Thymus (tissue), 11 donors: ENCODE measurements at regions not wholly inside any gene's neighbourhood (a gene's known extent, or its start where the extent isn't known, plus 50 kb on each side); places are given as distances from the start of the nearest gene placed in this dataset.
"Not testable (repeated sequence)": the region's sequence is repeated elsewhere in the genome, so short reads cannot be mapped to it uniquely, and the experiment has no call there.

Source experiments
- DNase-seq, 9 donors: peaks; one replicate each; pipeline ENCODE4 v3.0.0-alpha.2; 2013; ENCODE audit warnings: low spot score in 9 of 9, low read depth in 6 of 9, missing footprints in 1 of 9
- H3K27ac ChIP-seq, 2 donors: one replicate each; pipeline ENCODE4 v1.5.1; 2013; ENCODE audit warnings: control low read depth in 1 of 2, low read depth in 1 of 2, low read length in 1 of 2, mild to moderate bottlenecking in 1 of 2, moderate library complexity in 1 of 2
- H3K27me3 ChIP-seq, 2 donors: one replicate each; pipeline ENCODE4 v1.5.1; 2013; ENCODE audit warnings: low read length in 1 of 2; ENCODE audit not compliant: control insufficient read depth in 2 of 2, insufficient read depth in 1 of 2
- H3K36me3 ChIP-seq, 2 donors: one replicate each; pipeline ENCODE4 v1.5.1; 2013; ENCODE audit warnings: low read length in 1 of 2, mild to moderate bottlenecking in 1 of 2, moderate library complexity in 1 of 2; ENCODE audit not compliant: control insufficient read depth in 2 of 2, insufficient read depth in 2 of 2
- H3K4me1 ChIP-seq, 2 donors: one replicate each; pipeline ENCODE4 v1.5.1; 2013; ENCODE audit warnings: low read length in 2 of 2; ENCODE audit not compliant: control insufficient read depth in 2 of 2, insufficient read depth in 2 of 2
- H3K4me3 ChIP-seq, 2 donors: one replicate each; pipeline ENCODE4 v1.5.1; 2013; ENCODE audit warnings: low read length in 2 of 2, control low read depth in 1 of 2, mild to moderate bottlenecking in 1 of 2
- H3K9me3 ChIP-seq, 2 donors: one replicate each; pipeline ENCODE4 v1.5.1; 2013; ENCODE audit warnings: low read length in 1 of 2, mild to moderate bottlenecking in 1 of 2; ENCODE audit not compliant: control insufficient read depth in 2 of 2, insufficient read depth in 1 of 2
- WGBS: extraction: QIAGEN DNeasy Blood & Tissue Kit; methylation state at CpG from one replicate; pipeline ENCODE4 v1.1.7; 2013; 5-methylcytosine and 5-hydroxymethylcytosine counted together
- donor health status: healthy.

GRCh38 chr5:120160124-120160895, 303.8 kb upstream of the PRR16 start:
- no peak overlapping the region for H3K27ac ChIP-seq
- H3K4me3 ChIP-seq = no peak overlapping the region
- H3K9me3 ChIP-seq = no peaks in the 10 kb centered on the region
- no peak for DNase-seq
- no peaks in the 10 kb centered on the region for H3K27me3 ChIP-seq
- no peaks in the 10 kb centered on the region for H3K4me1 ChIP-seq
- WGBS = 91% methylated on average over 4 of the region's 4 CpGs
- H3K36me3 ChIP-seq = no peaks in the 10 kb centered on the region

- no peaks in the 10 kb centered on the region for H3K4me1 ChIP-seq
- H3K36me3 ChIP-seq = no peaks in the 10 kb centered on the region
- H3K27me3 ChIP-seq = no peaks in the 10 kb centered on the region
- H3K27ac ChIP-seq = no peak overlapping the region
- no peaks in the 10 kb centered on the region for H3K9me3 ChIP-seq
- no peak for DNase-seq
- H3K4me3 ChIP-seq = no peak overlapping the region
Measured at GRCh38 chr5:120162321-120162720, 301.8 kb upstream of the PRR16 start.

- Histone ChIP-seq H3K9me3 (no peaks in the 10 kb centered on the region), H3K4me1 (no peaks in the 10 kb centered on the region), H3K4me3 (no peak overlapping the region), H3K27me3 (no peaks in the 10 kb centered on the region), H3K36me3 (no peaks in the 10 kb centered on the region), H3K27ac (no peak overlapping the region)
- WGBS = 92% methylated on average over 3 of the region's 3 CpGs
- DNase-seq = no peak
Measured at GRCh38 chr5:120164037-120164436, 300.1 kb upstream of the PRR16 start.

- Histone ChIP-seq H3K27me3 (no peaks in the 10 kb centered on the region), H3K27ac (no peak overlapping the region), H3K36me3 (no peaks in the 10 kb centered on the region), H3K4me3 (no peak overlapping the region), H3K4me1 (no peaks in the 10 kb centered on the region), H3K9me3 (no peaks in the 10 kb centered on the region)
- DNase-seq = no peak
- WGBS = 96% methylated on average over 1 of the region's 1 CpG
Measured at GRCh38 chr5:120164986-120165385, 299.1 kb upstream of the PRR16 start.

GRCh38 chr5:120173125-120173524, 291.0 kb upstream of the PRR16 start:
- H3K36me3 ChIP-seq = no peaks in the 10 kb centered on the region
- DNase-seq = no peak
- no peaks in the 10 kb centered on the region for H3K27me3 ChIP-seq
- H3K4me1 ChIP-seq = no peaks in the 10 kb centered on the region
- 99% methylated on average over 3 of the region's 3 CpGs for WGBS
- no peaks in the 10 kb centered on the region for H3K9me3 ChIP-seq
- H3K27ac ChIP-seq = no peak overlapping the region
- no peak overlapping the region for H3K4me3 ChIP-seq

- no peaks in the 10 kb centered on the region for H3K9me3 ChIP-seq
- no peaks in the 10 kb centered on the region for H3K27me3 ChIP-seq
- H3K4me3 ChIP-seq = no peak overlapping the region
- no peaks in the 10 kb centered on the region for H3K36me3 ChIP-seq
- DNase-seq = no peak
- WGBS = 89% methylated on average over 2 of the region's 2 CpGs
- no peaks in the 10 kb centered on the region for H3K4me1 ChIP-seq
- H3K27ac ChIP-seq = no peak overlapping the region
Measured at GRCh38 chr5:120174089-120174488, 290.0 kb upstream of the PRR16 start.

GRCh38 chr5:120181238-120181637, 282.9 kb upstream of the PRR16 start:
- H3K9me3 ChIP-seq, H3K27me3 ChIP-seq, H3K4me1 ChIP-seq, H3K4me3 ChIP-seq, H3K36me3 ChIP-seq, H3K27ac ChIP-seq, DNase-seq: not testable (repeated sequence)
- WGBS = 97% methylated on average over 10 of the region's 10 CpGs

GRCh38 chr5:120194650-120195049, 269.4 kb upstream of the PRR16 start:
- WGBS = 94% methylated on average over 2 of the region's 2 CpGs
- DNase-seq, H3K4me1 ChIP-seq, H3K36me3 ChIP-seq, H3K4me3 ChIP-seq, H3K27ac ChIP-seq, H3K27me3 ChIP-seq, H3K9me3 ChIP-seq: not testable (repeated sequence)

- no peak overlapping the region for H3K27ac ChIP-seq
- no peaks in the 10 kb centered on the region for H3K36me3 ChIP-seq
- H3K4me1 ChIP-seq = no peaks in the 10 kb centered on the region
- H3K4me3 ChIP-seq = no peak overlapping the region
- no peak for DNase-seq
- WGBS = 77% methylated on average over 3 of the region's 3 CpGs
- H3K9me3 ChIP-seq = no peaks in the 10 kb centered on the region
- H3K27me3 ChIP-seq = no peaks in the 10 kb centered on the region
Measured at GRCh38 chr5:120199559-120199958, 264.5 kb upstream of the PRR16 start.
